NCI-H187 treated with DMSO at 0.1 percent for 48 hours (cell line): ENCODE measurements at regions not wholly inside any gene's neighbourhood (a gene's known extent, or its start where the extent isn't known, plus 50 kb on each side); places are given as distances from the start of the nearest gene placed in this dataset.
"Not testable (repeated sequence)": the region's sequence is repeated elsewhere in the genome, so short reads cannot be mapped to it uniquely, and the experiment has no call there.

Source experiments
- DNase-seq: peaks from one replicate; lab custom pipeline; 2025; lab: John Stamatoyannopoulos, UW

DNA sequence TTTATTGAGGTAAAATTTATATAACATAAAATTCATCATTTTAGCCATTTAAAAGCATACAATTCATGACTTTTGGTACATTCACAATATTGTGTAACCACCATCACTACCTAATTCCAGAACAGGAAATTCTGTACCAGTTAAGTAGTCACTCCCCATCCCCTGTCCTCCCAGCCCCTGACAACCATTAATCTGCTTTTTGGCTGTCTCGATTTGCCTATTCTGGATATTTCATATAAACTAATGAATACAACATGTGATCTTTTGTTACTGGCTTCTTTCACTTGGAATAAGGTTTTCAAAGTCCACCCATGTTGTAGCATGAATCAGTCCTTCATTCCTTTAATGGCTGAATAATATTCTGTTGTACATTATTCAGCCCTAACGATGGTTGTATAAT, 115.6 kb upstream of the KLF14 start:
- DNase-seq, result no peak

- DNase-seq, result no peak
These were observed 116.9 kb upstream of the KLF14 start for GRCh38 chr7:130850956-130851355.

DNA sequence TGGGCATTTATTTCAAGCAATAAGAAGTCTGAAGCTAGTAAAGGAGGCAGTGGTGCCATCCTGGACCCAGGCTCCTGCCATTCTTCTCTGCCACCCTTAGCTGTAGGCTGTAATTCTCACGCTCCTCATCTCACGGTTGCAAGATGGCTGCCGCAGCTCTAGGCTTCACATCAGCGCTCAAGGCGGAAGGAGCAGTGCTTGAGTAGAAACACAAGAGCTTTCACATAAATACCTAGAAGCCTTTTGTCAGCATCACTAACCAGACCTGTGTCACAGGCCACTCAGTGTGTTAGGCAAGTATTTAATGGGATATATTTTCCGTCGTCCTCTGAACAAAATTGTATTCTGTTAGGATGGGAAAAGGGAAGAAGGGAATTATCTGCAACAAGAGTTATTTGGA, 118.9 kb upstream of the KLF14 start:
- no peak for DNase-seq

- DNase-seq, result no peak
These were observed 119.7 kb upstream of the KLF14 start for GRCh38 chr7:130853503-130854279.

DNA sequence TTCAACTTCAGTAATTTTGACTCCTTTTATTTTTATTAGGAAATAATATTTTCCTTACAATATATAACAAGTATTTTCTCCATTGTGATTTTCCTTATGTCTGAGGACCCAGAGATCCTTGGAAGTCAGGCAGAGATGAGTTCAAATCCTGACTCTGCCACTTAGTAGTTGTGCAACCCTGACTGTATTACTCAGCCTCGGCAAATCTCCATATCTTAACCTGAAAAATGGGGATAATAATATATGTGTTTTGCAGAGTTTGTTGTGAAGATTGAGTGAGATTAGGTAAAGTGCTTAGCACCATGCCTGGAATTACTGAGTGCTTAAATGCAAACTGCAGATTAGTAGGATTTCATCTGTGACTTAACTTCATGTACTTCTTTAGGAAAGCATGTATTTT, 120.5 kb upstream of the KLF14 start:
- no peak for DNase-seq

DNA sequence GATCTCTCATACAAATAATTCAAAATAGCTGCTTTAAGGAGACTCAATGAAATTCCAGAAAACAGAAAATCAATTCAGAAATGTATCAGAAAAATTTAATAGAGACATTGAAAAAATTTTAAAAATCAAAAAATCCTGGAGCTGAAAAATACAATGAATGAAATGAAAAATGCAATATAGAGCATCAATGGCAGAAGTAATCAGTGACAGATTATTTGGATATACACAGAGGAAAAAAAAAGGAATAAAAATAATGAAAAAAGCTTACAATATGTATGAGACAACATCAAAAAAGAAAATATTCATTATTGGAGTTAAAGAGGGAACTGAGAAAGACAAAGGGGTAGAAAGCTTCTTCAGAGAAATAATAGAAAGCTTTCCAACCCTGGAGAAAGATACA, 122.9 kb upstream of the KLF14 start:
- DNase-seq, result no peak

DNA sequence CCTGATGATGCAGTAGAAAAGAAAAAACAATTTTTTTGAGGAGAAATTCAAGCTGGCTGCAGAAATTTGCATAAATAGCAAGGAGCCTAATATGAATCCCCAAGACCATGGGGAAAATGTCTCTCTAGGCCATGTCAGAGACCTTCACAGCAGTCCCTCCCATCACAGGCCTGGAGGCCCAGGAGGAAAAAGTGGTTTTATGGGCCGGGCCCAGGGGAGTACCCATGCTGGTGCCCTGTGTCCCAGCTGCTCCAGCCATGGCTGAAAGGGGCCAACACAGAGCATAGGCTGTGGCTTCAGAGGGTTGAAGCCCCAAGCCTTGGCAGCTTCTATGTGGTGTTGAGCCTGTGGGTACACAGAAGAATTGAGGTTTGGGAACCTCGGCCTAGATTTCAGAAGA, 126.8 kb upstream of the KLF14 start:
- DNase-seq, result not testable (repeated sequence)

DNA sequence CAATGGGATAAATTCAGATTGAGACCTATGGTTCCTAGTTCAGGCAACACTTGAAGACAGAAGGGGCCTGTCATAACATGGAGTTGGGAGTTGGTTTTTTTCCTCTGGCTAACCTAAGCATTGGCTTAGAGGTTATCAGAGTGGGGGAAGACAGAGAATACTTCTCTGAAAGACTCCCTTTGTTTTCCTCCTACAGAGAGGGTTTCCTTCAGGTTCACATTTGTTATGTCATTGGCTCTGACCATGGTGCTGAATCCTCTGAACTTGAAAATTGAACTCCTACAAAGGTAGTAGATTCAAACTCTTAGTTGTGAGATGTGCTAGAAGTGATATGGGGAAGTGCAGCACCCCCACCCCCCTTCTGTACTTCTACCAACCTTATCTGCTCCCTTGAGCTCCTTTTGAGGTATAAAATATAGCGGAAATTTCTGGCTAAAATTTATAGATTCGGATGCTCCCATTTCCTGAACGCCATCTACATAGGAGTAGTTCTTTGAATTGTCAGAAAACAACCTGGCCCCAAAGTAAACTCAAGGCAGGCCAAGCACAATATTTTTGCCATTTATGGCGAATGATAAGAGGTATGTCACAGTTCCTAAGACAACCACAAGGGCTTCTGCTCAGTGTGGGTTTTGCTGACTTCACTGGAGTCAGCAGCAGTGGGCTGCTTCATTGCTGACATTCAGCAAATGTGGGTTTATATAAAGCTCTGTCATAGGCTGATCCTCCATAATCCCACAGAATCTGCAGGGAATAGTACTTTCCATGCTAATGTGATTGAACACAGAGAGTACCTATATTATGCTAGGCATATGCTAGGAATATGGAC, 131.6 kb upstream of the KLF14 start:
- DNase-seq, result no peak

DNA sequence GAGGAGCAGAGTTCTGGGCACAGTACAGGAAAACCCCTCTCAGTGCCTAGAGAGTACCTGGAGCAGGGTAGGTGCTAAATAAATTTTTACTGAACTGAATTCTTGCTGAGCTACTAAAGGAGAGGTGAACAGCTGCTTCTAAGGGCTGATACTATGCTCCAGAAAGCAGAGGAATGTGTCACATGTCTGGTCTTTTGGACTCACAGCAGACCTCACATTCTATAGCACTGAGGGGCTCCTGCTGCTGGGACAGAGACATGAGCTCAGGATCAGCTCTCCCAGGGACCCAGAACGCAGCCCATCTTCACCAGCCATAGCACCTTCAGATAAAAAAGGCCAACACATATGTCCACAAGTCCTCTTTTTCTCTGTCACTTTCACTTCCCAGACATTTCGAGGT, 133.0 kb upstream of the KLF14 start:
- no peak for DNase-seq

DNA sequence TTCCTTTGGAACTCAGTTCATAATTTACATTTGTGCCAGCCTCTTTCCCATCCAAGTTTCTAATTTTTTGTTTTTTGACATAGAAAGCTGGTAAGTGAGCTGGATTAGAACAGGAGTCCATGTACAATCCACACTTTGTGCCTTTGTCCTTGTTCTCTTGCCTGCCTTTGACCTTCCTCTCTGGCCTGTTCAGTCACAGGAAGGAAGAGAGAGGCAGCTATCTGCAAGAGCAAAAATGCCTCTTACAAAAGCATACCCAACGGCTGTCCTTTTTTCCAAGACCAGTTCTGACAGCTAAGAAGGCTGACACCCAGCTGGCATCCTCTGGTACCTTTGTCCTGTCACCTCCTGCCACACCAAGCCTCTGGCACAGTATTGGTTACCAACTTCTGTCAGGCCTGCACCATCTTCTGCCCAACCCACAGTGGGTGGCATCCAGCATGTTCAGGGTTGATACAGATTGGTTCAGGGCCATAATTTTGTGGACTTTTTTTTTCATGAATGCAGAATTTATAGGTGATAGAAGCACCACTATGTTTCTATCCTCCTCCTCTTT, 133.7 kb upstream of the KLF14 start:
- DNase-seq, result no peak

DNA sequence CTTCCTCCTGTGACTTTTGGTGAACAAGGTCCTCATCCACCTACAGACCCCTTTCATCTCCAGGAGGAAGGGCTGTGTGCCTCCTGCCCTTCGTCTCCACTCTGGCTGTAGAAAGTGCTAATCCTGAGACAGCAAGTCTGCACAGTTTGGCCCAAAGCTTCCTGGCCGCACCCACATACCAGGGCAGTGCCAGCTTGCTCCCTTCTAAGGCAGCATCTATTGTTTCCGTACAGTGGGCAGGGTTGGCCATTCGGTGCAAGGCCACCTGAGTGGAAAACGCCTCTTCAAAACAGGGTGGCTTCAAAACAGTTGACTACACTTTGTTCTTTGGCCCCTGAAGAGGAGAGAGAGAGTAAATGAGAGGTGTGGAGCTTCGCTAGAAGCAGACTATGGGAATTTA, 134.1 kb upstream of the KLF14 start:
- DNase-seq, result no peak

GRCh38 chr7:130869918-130870317, 135.9 kb upstream of the KLF14 start:
- DNase-seq, result no peak

DNA sequence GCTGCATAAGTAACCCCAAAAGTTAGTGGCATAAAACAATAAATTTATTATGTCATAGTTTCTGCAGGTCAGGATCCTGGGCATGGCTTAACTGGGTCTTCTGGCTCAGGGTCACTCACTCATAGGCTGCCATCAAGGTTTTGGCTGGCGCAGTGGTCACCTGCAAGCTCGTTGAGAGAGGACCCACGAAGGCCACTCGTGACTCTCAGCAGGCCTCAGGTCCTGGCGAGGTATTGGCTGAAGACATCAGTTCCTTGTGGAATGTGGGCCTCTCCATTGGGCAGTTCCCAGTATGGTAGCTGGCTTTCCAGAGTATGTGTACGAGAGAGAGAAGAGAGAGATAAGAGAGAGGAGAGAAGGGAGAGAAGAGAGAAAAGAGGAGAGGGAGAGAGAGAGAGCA, 138.3 kb upstream of the KLF14 start:
- DNase-seq, result no peak

GRCh38 chr7:130872756-130873448, 138.9 kb upstream of the KLF14 start:
- no peak for DNase-seq

DNA sequence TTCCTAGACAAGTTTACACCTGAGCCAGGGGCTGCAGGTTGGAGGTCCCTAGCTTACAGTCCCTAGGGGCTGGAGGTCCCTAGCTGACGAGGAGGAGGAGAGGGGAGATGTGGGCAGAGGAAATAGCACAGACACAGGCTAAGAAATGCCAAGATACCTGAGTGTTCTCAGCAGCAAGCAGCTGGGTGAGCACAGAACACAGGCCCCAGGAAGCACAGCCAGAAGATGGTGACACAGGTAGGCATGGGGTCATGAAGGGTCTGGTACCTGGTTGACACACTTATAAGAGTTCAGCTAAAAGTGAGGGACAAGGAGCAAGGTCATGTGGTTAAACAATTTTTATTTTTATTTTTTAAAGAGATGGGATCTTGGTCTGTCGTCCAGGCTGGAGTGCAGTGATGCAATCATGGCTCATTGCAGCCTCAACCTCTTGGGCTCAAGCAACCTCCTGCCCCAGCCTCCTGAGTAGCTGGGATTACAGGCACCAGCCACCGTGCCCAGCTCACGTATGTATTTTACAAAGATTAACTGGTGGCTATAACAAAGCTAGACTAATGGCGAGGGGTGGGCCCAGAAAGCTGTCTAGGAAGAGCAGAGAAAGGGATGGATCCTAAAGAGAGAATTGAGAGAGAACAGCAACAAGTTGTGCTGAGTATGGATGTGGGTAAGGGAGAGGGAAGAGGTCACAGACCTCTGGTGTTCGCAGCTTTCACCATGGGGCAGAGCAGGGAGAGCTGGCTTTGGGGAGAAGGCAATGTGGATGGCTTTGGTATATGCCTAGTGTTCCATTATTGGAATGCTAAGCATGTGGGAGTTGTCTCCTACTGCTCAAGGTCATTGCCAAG, 140.3 kb upstream of the KLF14 start:
- no peak for DNase-seq

- no peak for DNase-seq
These were observed 141.3 kb upstream of the KLF14 start for GRCh38 chr7:130875265-130875741.

- no peak for DNase-seq
These were observed 141.9 kb upstream of the KLF14 start for GRCh38 chr7:130875901-130876300.

GRCh38 chr7:130877236-130877990, 143.4 kb upstream of the KLF14 start:
- DNase-seq, result no peak

DNA sequence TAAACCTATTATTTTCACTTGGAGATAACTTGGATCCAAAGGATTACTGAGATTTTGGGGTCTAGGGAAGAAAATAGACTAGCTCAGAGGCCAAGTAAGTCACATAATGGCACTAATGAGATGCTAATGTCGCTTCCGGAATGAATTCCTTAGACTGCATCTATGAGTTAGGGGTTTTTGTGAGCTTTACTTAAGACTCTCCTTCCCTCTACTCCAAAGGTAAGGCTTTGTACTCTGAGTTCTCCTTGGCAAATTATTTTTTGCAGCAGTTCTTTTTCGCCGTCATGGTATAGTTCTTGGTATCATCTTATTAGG, 143.9 kb upstream of the KLF14 start:
- DNase-seq, result no peak

- DNase-seq, result no peak
These were observed 144.8 kb upstream of the KLF14 start for GRCh38 chr7:130878785-130879184.

DNA sequence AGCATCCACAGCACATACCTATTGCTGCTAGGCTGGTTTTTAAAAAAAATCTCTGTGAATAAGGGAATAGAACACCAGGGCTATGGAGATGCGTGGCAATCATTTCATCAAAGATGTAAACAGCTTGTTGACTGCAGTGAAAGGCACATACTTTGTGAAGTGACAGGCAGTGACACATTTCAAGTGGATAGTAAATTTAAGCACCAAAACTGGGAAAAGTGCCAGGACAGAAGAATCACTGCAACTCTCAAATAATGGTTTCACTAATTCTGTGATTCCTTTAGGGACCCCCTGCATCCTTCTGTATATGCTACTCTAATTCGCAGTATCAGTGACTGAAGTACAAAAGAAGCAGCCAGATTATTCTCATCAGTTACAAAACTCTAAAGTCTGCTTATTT, 145.2 kb upstream of the KLF14 start:
- DNase-seq, result no peak
